SK-N-MC (cell line): ENCODE measurements at regions not wholly inside any gene's neighbourhood (a gene's known extent, or its start where the extent isn't known, plus 50 kb on each side); places are given as distances from the start of the nearest gene placed in this dataset.

Experiments used
- EZH2 ChIP-seq: fragments of 200-600 bp; sonication (generic); IDR thresholded peaks from one replicate; pipeline ENCODE4 v1.6.1; 2017; ENCODE audit warnings: antibody characterized with exemption
- POLR2AphosphoS5 ChIP-seq: IDR thresholded peaks from 2 replicates; pipeline ENCODE4 v1.6.1; 2012; ENCODE audit warnings: mild to moderate bottlenecking, low read depth, low read length, borderline replicate concordance

DNA sequence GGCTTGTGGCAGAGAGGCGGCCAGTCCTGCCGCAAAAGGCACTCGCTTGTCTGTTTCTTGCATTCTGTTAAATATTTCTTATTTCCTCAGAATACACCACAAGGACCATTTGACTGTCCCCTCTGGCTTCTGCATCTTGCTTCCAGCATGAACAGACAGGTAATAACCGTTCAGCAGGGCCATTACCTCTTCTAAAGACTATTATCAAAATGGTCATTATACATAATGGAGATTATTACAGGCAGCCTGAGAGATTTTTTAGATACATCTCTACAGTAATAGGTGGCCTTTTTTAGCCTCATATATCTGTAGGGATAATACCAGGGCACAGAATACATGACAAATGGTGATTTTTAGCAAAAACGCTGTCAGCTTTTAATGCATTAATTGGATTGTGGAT, 382.0 kb downstream of the PSAT1 start:
- TF ChIP-seq POLR2AphosphoS5 (no peak), EZH2 (no peak)
